ENCODE measurements at regions not wholly inside any gene's neighbourhood (a gene's known extent, or its start where the extent isn't known, plus 50 kb on each side); places are given as distances from the start of the nearest gene placed in this dataset.

GRCh38 chr11:45726493-45727054 lies 61.2 kb upstream of the CHST1 start:
- 17% methylated on average over 2 of the region's 2 CpGs for WGBS (ENCODE audit: low lambda C conversion rate)
- POLR2A ChIA-PET = no interaction called here
- H2AFZ ChIP-seq (ENCODE audit: low read length) = no peak overlapping the region
- no TSS peak for BruUV-seq (replicated peaks)
- CTCF ChIA-PET (ENCODE audit: low intra/inter-chr PET ratio, low total read pairs) = no interaction called here
- FAIRE-seq = no peak
- H3K4me2 ChIP-seq (ENCODE audit: low read depth, low read length) = no peak overlapping the region
- H3K27ac ChIP-seq (ENCODE audit: extremely low read length, insufficient read depth, low read length) = no peak overlapping the region
- H3K4me3 ChIP-seq (replicated peaks in 1 of 3; ENCODE audit: insufficient read depth in 1 of 3, low read depth in 2 of 3, low read length in 3 of 3) = no peak overlapping the region
- TF ChIP-seq TMF1 (CRISPR knock-in tag; IDR thresholded peaks at IDR 0.05; ENCODE audit: low read depth) (no peak), ZNF749 (CRISPR knock-in tag; IDR thresholded peaks at IDR 0.05; ENCODE audit: borderline replicate concordance) (no peak), ZNF563 (CRISPR knock-in tag; IDR thresholded peaks at IDR 0.05) (no peak), NBN (conservative IDR thresholded peaks at IDR 0.05) (no peak)
- ATAC-seq = no peak
- no peaks in the 10 kb centered on the region for H4K20me1 ChIP-seq (ENCODE audit: insufficient read depth, low read length)
- peaks cover 0 to 17% of the 10 kb centered on the region in 2 experiments; a peak in 2 of 5 replicates for H3K27me3 ChIP-seq (ENCODE audit: control insufficient read depth in 1 of 2, insufficient read depth in 2 of 2, low read length in 2 of 2)
- H3K4me1 ChIP-seq (ENCODE audit: insufficient read depth, low read length) = no peaks in the 10 kb centered on the region
- no peak for DNase-seq (ENCODE audit: low spot score)
- intact Hi-C loops (cut with micrococcal nuclease; ENCODE audit: unreplicated experiment) (no loop called here), in situ Hi-C loops (cut with HindIII; ENCODE audit: extremely low pct_ligation_motif_present, low pct_unique_long_range_greater_than_20kb) (no loop called here)
- H3K36me3 ChIP-seq (replicated peaks in 1 of 2; ENCODE audit: control insufficient read depth in 1 of 2, insufficient read depth in 2 of 2, low read length in 2 of 2) = no peaks in the 10 kb centered on the region
- H3K79me2 ChIP-seq (ENCODE audit: insufficient read depth, low read length) = no peaks in the 10 kb centered on the region
- H3K9me3 ChIP-seq (ENCODE audit: low read length) = no peaks in the 10 kb centered on the region
- no peak overlapping the region for H3K9ac ChIP-seq (ENCODE audit: insufficient read depth, low read depth, low read length)

GRCh38 chr11:45725776-45726492 lies 60.5 kb upstream of the CHST1 start:
- BruUV-seq (replicated peaks) = no TSS peak
- Histone ChIP-seq H3K27me3 (ENCODE audit: control insufficient read depth in 1 of 2, insufficient read depth in 2 of 2, low read length in 2 of 2) (peaks cover 0 to 15% of the 10 kb centered on the region in 2 experiments; a peak in 2 of 5 replicates), H3K4me2 (ENCODE audit: low read depth, low read length) (no peak overlapping the region), H3K9ac (ENCODE audit: insufficient read depth, low read depth, low read length) (no peak overlapping the region), H3K27ac (ENCODE audit: extremely low read length, insufficient read depth, low read length) (no peak overlapping the region), H2AFZ (ENCODE audit: low read length) (no peak overlapping the region), H3K4me1 (ENCODE audit: insufficient read depth, low read length) (no peaks in the 10 kb centered on the region), H3K79me2 (ENCODE audit: insufficient read depth, low read length) (no peaks in the 10 kb centered on the region), H3K36me3 (replicated peaks in 1 of 2; ENCODE audit: control insufficient read depth in 1 of 2, insufficient read depth in 2 of 2, low read length in 2 of 2) (no peaks in the 10 kb centered on the region), H3K4me3 (replicated peaks in 1 of 3; ENCODE audit: insufficient read depth in 1 of 3, low read depth in 2 of 3, low read length in 3 of 3) (no peak overlapping the region), H3K9me3 (ENCODE audit: low read length) (no peaks in the 10 kb centered on the region), H4K20me1 (ENCODE audit: insufficient read depth, low read length) (no peaks in the 10 kb centered on the region)
- no peak for DNase-seq (ENCODE audit: low spot score)
- ATAC-seq = no peak
- under 1% methylated on average over 6 of the region's 6 CpGs for WGBS (ENCODE audit: low lambda C conversion rate)
- intact Hi-C loops (cut with micrococcal nuclease; ENCODE audit: unreplicated experiment) = no loop called here
- POLR2A ChIA-PET = no interaction called here
- no peak for FAIRE-seq
- in situ Hi-C loops (cut with HindIII; ENCODE audit: extremely low pct_ligation_motif_present, low pct_unique_long_range_greater_than_20kb) = no loop called here
- CTCF ChIA-PET (ENCODE audit: low intra/inter-chr PET ratio, low total read pairs) = no interaction called here
- TF ChIP-seq CBX5 (CRISPR knock-in tag; IDR thresholded peaks at IDR 0.05; ENCODE audit: borderline replicate concordance) (no peak), ZNF513 (CRISPR knock-in tag; conservative IDR thresholded peaks at IDR 0.05) (no peak), NFE2 (CRISPR knock-in tag; IDR thresholded peaks at IDR 0.05) (no peak), ZC3H4 (CRISPR knock-in tag; IDR thresholded peaks at IDR 0.05; ENCODE audit: borderline replicate concordance) (no peak), MBD4 (IDR thresholded peaks at IDR 0.05; ENCODE audit: borderline replicate concordance, low read length) (no peak), ZNF616 (CRISPR knock-in tag; IDR thresholded peaks at IDR 0.05; ENCODE audit: low read depth) (no peak), ZNF678 (CRISPR knock-in tag; IDR thresholded peaks at IDR 0.05) (no peak), NFE2L1 (CRISPR knock-in tag; IDR thresholded peaks at IDR 0.05; ENCODE audit: borderline replicate concordance) (no peak), NR2F2 (IDR thresholded peaks at IDR 0.05; ENCODE audit: borderline replicate concordance, low read depth) (no peak)
